Neural progenitor cell (in vitro differentiated cells): ENCODE measurements at regions not wholly inside any gene's neighbourhood (a gene's known extent, or its start where the extent isn't known, plus 50 kb on each side); places are given as distances from the start of the nearest gene placed in this dataset.

ENCODE experiments used
- EZH2phosphoT487 ChIP-seq: fragments of 200-600 bp; sonication (generic); IDR thresholded peaks from 2 replicates; pipeline ENCODE4 v1.6.1; 2017; ENCODE audit warnings: antibody characterized with exemption
- TF ChIP-seq, protein P1 (sequence below): fragments of 200-600 bp; sonication (generic); IDR thresholded peaks from 2 replicates; pipeline ENCODE4 v1.5.1; 2017; ENCODE audit warnings: antibody characterized with exemption, mild to moderate bottlenecking

DNA sequence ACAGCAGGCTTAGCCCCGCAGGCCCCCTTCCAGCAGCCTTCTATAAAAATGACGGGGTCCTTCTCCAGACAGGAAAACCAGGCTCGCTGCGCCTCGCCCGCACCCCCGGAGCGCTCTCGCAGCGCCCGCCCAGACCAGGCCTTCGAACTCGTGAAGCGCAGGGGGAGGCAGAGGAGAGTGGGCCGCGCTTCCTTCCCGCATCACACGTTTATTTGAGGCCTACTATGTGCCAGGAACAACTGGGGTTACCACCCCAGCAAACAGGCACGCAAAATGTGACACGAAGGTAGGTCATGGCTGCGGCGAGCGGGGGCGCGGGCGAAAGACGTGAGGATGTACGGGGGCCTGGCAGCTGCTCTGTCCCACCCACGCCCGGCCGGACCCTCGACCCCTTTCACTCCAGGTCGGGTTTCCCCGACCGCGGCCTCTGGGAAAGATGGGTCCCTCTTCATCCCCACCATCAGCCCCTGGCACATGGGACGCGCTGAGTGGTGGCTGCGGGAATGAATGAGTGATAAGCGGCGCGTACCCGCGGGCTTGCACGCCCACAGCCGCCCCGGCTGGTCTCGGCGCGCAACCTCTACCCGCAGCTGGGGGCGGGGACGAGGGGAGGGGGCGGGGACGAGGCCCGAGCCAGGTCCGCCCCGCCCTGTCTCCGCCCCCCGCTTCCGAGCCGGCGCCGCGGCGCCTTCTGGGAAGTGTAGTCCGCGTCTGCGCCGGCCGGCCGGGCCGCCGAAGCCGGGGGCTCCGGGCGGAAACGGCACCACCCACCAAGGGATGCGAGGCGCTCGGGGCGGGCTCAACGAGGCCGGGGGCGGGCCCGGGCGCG is 59.1 kb downstream of the ZNF467 start:
- TF ChIP-seq, protein P1, sequence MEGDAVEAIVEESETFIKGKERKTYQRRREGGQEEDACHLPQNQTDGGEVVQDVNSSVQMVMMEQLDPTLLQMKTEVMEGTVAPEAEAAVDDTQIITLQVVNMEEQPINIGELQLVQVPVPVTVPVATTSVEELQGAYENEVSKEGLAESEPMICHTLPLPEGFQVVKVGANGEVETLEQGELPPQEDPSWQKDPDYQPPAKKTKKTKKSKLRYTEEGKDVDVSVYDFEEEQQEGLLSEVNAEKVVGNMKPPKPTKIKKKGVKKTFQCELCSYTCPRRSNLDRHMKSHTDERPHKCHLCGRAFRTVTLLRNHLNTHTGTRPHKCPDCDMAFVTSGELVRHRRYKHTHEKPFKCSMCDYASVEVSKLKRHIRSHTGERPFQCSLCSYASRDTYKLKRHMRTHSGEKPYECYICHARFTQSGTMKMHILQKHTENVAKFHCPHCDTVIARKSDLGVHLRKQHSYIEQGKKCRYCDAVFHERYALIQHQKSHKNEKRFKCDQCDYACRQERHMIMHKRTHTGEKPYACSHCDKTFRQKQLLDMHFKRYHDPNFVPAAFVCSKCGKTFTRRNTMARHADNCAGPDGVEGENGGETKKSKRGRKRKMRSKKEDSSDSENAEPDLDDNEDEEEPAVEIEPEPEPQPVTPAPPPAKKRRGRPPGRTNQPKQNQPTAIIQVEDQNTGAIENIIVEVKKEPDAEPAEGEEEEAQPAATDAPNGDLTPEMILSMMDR: no peak
- TF ChIP-seq EZH2phosphoT487: no peak
